ENCODE measurements at regions not wholly inside any gene's neighbourhood (a gene's known extent, or its start where the extent isn't known, plus 50 kb on each side); places are given as distances from the start of the nearest gene placed in this dataset.

GRCh38 chr14:101069228-101069549 is 165.7 kb upstream of the RTL1 start:
- no peak for DNase-seq

- DNase-seq = peak in 1 of 2 donors; percentile 10
Observed at GRCh38 chr14:101069666-101070362, 166.3 kb upstream of the RTL1 start.

- DNase-seq = peak in 1 of 2 donors; percentile 1
Observed at GRCh38 chr14:101070540-101071492, 167.3 kb upstream of the RTL1 start.

GRCh38 chr14:101071493-101071906 is 168.0 kb upstream of the RTL1 start:
- DNase-seq = no peak

GRCh38 chr14:101072070-101072469 is 168.5 kb upstream of the RTL1 start:
- no peak for DNase-seq

GRCh38 chr14:101072531-101072930 is 169.0 kb upstream of the RTL1 start:
- DNase-seq = no peak

- DNase-seq = no peak
Observed at GRCh38 chr14:101072945-101073597, 169.5 kb upstream of the RTL1 start.

GRCh38 chr14:101073598-101073965 is 170.1 kb upstream of the RTL1 start:
- DNase-seq = no peak

- no peak for DNase-seq
Observed at GRCh38 chr14:101074196-101075024, 170.9 kb upstream of the RTL1 start.

GRCh38 chr14:101075025-101075800 is 171.7 kb upstream of the RTL1 start:
- DNase-seq = no peak

- DNase-seq = no peak
Observed at GRCh38 chr14:101075801-101076413, 172.4 kb upstream of the RTL1 start.

- no peak for DNase-seq
Observed at GRCh38 chr14:101076451-101077198, 173.1 kb upstream of the RTL1 start.

GRCh38 chr14:101077481-101078074 is 174.1 kb upstream of the RTL1 start:
- DNase-seq = no peak

GRCh38 chr14:101078170-101078891 is 174.8 kb upstream of the RTL1 start:
- no peak for DNase-seq

- DNase-seq = no peak
Observed at GRCh38 chr14:101078892-101079221, 175.3 kb upstream of the RTL1 start.

- DNase-seq = no peak
Observed at GRCh38 chr14:101080922-101081593, 177.5 kb upstream of the RTL1 start.

- no peak for DNase-seq
Observed at GRCh38 chr14:101082036-101082435, 178.5 kb upstream of the RTL1 start.

- DNase-seq = no peak
Observed at GRCh38 chr14:101082436-101083384, 179.2 kb upstream of the RTL1 start.

Measured in CD4-positive, alpha-beta T cell treated with Interleukin-4 for 1 hour (primary cell).